Left colon (tissue), 2 donors: ENCODE measurements at regions not wholly inside any gene's neighbourhood (a gene's known extent, or its start where the extent isn't known, plus 50 kb on each side); places are given as distances from the start of the nearest gene placed in this dataset.
"Not testable (repeated sequence)": the region's sequence is repeated elsewhere in the genome, so short reads cannot be mapped to it uniquely, and the experiment has no call there.

ENCODE experiments used
- ATAC-seq: fragments of 200-7000 bp; cut with Tn5 transposase; one replicate; pipeline ENCODE4 v1.9.1; 2020; ENCODE audit warnings: mild to moderate bottlenecking, moderate library complexity
- DNase-seq, 2 donors: peaks; one replicate each; pipeline ENCODE4 v3.0.0-alpha.2; 2020
- intact Hi-C, 2 donors: fragments of 100-400 bp; cut with DNase I in 1 of 2; cut with micrococcal nuclease in 1 of 2; formaldehyde crosslinking; loops; one replicate each; pipeline versions ENCODE4 v1.11.2 to v1.14.0; 2022; cut with DNase I, micrococcal nuclease
- donor health status: DM: no; HTN: no; CAD: no.
- donor health status: DM: yes; HTN: yes; CAD: no.

DNA sequence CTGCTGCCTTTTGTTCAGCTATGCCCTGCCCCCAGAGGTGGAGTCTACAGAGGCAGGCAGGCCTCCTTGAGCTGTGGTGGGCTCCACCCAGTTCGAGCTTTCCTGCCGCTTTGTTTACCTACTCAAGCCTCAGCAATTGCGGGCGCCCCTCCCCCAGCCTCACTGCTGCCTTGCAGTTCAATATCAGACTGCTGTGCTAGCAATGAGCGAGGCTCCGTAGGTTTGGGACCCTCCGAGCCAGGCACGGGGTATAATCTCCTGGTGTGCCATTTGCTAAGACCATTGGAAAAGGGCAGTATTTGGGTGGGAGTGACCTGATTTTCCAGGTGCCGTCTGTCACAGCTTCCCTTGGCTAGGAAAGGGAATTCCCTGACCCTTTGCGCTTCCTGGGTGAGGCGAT, 51.9 kb downstream of the DIPK2A start:
- ATAC-seq, intact Hi-C loops, DNase-seq: not testable (repeated sequence)

DNA sequence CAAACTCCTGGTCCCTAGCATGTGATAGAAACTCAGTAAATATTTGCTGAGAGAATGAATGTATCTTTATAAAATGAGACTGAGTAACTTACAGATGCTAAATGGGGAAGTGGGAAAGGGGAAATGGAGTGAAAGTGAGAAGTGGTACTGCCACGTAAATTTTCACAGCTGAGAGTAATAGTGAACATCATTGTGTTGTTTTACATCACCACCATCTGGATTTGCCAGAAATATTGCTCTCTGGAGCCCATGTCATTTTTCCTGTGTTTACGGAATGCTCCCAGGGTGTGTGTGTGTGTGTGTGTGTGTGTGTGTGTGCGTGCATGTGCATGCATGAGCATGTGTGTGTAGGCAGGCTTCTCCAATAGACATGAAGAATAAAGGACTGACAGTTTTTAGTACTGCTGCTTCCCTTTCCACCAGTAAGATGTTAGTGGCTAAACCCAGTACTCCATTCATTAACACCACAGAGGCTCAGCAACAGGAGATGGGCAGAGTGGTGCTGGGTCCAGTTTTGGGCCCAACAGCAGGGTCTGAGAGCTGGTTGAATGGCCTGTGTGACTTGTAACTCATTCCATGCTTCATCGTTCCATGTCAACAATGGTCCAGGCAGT, 57.3 kb downstream of the DIPK2A start:
- ATAC-seq: no peak
- intact Hi-C loops: no loop called here

DNA sequence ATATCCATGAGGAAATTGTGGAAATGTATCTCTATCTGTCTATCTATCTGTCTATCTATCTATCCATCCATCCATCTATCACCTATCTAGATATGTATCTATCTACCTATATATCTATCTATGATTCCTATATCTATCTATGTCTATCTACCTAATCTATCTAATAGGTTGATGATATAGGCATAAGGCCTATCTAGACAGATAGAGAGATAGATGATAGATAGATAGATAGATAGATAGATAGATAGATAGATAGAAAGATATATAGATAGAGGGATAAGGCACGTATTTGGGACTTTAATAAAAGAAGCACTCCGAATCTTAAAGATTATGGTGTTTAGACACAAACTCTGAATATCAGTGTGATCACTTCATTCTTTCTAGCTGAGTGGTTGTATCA, 58.1 kb downstream of the DIPK2A start:
- intact Hi-C loops: no loop called here
- no peak for ATAC-seq
- no peak for DNase-seq

More for the DNA sequence above, 57.3 kb downstream of the DIPK2A start:
- DNase-seq: no peak

DNA sequence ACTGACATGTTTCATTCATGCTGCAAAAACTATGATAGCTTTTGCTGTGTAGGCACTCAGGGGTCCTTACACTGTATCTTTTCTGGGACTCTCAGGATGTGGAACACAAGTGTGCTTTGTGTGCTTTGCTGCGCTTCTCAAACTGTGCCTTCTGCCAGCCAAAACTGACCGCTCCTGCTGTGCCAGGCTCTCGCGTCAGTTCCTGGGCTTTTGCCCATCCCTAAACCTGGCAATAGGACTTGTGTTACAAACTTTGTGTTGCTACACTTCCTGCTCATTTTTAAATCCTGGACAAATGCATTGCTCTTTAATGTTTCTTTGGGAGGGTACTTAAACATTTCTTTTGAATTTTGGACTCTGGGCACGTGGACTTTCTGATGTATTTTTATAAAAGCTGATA, 60.3 kb downstream of the DIPK2A start:
- intact Hi-C loops: no loop called here
- ATAC-seq (no peak), DNase-seq (peak; percentile 7 to 31)

DNA sequence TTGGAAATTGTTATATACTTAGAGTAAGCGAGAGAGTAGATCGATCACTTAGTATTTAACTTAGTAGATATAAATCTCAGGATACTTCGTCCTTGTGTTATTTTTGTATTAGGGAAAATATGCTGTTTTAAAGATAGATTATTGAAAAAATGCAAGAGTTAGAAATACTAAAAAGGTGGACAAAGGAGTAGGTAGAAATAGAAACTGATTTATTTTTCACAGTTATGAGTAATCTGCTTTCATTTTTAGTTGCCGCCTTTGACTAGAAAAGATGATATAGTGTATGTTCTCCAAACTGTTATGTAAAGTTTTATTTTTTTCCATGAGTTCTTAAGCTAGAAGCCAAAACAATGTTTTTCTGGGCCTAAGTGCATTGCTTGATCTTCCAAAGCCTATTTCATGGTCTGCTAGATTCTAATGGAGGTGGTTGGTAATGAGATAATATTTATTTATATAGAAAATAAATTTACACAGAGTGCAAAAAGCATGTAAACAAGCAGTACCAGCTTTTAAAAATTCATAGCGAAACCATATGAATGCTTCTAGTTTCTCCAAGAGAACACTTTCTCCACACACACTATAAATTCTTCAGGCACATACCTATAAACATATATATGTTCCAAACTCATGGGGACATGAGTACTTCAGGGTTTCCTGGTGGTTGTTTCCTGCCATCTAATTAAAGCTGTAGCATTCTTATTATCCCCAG, 61.1 kb downstream of the DIPK2A start:
- DNase-seq (no peak), ATAC-seq (no peak)
- intact Hi-C loops: no loop called here

DNA sequence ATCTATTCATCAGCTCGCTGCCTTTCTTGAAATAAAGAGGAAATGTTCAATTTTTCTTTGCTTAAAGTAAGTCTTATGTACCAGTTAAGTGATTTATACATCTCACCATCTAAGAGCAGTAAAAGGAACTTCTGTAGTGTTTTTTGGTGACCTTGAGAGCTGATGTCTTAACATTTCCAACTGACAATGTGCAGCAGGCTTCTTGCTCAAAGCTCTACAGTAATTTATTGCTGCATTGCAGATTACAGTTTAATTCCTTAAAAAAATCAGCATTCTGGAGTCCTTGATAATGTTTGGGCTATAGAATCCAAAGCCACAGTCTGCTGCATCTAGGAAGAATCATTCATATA, 61.6 kb downstream of the DIPK2A start:
- DNase-seq (no peak), ATAC-seq (no peak)
- intact Hi-C loops: no loop called here

DNA sequence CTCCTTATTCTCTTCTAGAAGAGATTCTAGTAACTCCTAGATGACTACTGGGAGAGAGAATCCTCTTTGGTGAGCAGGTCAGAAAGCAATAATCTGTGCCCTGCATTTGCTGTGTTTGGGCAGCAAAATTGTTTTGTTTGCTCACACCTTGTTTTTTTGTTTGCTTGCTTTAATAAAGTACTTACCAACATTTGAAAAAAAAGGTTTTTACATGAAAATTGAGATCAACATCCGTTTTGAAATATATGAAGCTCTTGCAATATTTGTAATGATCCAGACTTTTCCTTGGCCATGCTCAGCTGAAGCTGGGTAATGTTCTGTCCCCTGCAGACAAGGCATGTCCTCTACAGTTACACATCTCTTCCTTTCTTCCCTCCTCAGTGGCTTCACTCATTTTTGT, 62.2 kb downstream of the DIPK2A start:
- intact Hi-C loops: no loop called here
- DNase-seq (no peak), ATAC-seq (no peak)

DNA sequence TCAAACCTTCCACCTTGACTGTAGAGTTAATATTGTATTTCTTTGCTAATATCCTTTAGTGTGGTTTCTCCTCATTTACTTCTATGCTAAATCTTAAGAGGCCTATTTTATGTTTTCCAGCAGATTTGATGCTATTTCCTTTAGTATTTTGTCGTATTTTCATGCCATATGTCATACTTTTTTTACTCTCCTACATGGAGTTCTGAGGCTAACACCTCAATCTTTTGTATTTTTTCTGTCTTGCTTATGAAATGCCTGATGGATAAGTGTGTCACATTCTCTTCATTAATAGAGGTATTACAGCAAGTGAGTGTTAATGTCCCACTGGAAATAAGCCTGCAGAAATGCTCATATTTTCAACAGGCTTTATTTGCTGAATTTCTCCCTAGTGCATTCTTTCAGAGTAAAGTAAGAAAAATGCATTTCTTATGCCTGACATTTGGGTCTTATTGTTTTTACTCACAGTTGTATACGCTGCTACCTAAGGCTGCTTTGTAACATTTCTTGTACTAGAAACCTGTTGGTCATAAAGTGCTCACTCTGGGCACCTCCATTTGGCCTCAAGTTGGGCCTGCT, 63.2 kb downstream of the DIPK2A start:
- intact Hi-C loops: no loop called here
- DNase-seq (no peak), ATAC-seq (no peak)

DNA sequence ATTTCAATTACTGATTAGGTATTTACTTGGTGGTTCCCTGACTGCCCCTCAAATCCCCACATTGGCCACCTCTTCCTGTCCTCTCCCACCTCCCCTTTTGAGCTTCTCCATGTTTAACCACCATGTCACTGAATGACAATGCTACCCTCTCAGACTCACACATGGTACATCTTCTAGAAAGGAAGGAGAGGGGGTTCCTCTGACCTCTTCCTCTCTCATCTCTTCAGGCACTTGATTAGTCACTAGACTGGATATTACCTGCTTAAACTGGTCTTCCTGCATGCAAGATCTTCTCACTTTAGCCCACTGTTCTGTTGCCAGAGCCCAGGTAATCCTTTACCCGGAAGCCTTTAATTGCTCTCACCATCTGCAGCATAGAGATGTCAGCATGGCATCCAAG, 64.9 kb downstream of the DIPK2A start:
- intact Hi-C loops: no loop called here
- DNase-seq: no peak
- ATAC-seq: no peak

DNA sequence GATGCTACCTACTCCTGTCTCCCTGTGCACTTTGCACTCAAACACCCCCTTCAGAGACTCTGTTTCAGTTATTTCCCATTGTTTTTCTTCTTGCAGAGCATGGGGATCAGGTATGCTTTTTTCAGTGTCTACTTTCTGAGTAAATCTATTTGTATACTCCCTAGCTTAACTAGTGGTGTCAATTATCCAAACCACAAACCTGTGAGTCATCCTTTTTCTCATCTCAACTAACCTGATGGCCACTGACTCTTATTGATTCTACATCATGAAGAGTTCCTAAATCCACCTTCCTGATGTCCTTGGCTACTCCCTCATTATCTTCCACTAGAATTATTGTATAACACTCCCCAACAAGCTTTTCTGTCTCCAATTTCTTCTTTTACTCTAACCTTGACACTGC, 68.0 kb downstream of the DIPK2A start:
- no peak for DNase-seq
- no peak for ATAC-seq
- intact Hi-C loops: no loop called here

DNA sequence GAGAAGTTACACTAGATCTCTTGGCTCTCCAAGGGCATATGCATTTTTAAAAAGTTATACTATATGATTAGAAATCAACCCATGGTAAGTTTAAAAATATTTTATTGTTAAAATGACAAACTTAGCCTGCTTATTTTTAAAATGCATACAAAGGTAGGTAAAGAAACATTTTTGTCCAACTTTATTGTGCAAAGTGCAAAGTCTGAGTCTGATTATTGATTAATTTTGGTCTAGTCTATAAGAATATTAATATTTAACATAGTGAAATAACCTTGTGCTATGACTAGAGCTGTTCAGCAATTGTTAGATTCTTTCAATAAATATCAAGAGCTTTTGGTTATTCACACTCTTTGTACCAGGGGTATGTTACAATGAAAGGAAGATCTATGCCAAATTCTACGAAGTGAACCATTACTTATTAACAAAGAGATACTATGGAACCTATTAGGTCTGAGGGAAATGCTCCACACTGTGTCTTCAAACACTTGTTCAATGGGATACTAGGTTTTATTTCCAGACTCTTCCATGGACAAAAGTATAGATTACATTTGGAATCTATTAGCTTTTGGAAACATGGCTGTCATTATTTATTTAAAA, 70.4 kb downstream of the DIPK2A start:
- intact Hi-C loops: no loop called here
- DNase-seq (no peak), ATAC-seq (no peak)

DNA sequence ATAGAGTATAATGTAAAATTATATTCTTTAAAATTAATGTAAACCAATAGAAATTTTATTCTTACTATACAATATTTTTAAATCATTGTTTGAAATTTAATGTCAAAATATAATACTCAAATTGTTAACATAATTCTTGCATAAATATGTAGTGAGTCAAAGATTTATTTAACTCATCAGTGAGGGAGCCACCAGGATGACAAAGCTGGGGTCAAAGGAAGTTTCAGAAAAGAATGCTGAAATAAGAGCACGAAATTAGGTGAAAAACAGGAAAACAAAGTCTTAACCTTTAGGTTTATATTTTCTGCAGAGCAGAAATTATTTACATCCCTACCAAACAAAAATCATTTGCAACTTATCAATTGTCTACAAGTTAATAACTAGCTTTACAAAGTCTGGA, 74.1 kb downstream of the DIPK2A start:
- no peak for ATAC-seq
- DNase-seq: no peak
- intact Hi-C loops: no loop called here

DNA sequence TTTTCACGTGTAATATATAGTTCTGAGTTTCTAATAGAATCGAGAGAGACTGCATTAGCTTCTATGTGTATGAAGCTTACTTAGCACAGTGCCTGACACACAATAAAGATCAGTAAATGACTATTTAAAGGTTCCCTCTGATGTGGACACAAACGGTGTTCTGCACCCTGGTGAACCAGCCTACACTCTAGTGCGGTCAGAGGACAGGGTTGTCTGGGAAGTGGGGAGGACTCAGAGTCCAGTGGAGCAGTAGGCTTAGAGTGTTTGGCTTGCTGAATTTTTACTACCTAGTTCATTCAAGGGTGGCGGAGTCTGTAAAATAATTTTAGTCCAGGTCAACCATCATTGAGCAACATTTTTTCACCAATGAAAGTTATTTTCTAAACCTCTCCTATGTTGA, 77.8 kb downstream of the DIPK2A start:
- no peak for ATAC-seq
- intact Hi-C loops: no loop called here
- no peak for DNase-seq

DNA sequence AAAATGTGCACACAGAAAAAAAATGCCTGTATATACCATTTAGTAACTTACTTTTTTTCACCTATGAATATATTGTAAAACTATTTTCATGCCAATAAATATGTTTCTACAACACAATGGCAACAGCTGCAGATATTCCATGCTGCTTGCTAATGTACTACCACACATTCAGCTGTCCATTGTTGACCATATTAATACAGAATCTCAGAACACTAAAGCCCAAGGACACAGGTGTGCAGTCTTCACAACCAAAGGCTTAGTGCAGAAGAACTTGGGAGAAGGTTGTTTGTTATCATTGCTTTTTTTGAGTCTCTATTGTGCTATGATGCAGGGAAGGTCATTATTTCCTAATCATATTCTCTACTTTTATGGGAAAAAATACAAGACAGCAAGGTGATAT, 79.6 kb downstream of the DIPK2A start:
- no peak for DNase-seq
- ATAC-seq: no peak
- intact Hi-C loops: no loop called here

DNA sequence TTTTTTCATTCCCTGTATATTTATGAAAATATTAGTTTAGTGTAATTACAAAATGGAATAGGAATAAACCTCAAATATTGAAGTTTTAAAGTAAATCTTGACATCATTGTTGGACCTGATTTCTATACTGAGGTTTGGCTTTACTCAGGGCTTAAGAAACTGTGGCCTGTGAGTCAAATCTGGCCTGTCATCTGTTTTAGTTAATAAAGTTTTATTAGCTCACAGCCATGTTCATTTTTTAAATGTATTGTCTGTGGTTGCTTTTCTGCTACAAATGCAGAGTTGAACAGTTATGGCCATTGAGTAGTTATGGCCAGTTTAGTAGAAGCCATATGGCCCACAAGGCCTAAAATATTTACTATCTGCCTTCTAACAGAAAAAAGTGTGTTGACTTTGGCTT, 80.7 kb downstream of the DIPK2A start:
- intact Hi-C loops: no loop called here
- ATAC-seq (no peak), DNase-seq (no peak)

DNA sequence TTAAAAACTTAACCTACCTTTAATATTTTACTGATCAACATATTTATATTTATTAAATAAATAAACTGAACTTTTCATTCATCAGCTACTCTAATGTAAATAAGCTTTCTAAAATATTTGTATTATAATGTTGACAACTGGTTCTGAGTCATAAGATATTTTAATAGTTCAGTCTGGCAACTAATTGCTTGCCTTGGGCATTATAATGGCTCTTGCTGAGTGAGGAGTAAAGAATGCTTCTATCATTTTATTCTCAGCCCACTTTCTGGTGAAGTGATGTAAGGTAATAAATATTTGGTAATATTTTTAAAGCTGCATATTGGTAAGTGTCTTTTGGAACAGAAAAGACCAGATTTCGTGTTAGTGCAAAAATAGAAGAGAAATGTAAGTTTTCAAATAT, 81.5 kb downstream of the DIPK2A start:
- DNase-seq (no peak), ATAC-seq (no peak)
- intact Hi-C loops: no loop called here

DNA sequence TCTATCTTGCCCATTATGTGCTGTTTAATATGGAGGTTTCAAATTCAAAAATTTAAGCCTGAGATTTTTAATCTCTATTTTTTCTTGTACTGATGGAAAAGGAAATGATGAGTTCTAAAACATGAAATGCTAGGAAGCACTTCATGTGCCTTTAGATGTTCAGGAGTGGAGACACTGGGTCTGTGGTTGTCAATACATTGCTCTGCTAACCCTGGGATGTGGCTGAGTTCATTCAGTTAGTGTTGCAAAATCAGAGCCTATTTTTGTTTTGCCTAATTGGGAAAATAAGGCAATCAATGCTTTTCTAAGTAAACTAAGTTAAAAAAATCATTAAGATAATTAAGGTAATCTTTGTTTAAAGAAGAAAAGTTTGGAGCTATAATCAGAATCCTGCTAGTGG, 83.1 kb downstream of the DIPK2A start:
- intact Hi-C loops: no loop called here
- ATAC-seq (no peak), DNase-seq (no peak)

DNA sequence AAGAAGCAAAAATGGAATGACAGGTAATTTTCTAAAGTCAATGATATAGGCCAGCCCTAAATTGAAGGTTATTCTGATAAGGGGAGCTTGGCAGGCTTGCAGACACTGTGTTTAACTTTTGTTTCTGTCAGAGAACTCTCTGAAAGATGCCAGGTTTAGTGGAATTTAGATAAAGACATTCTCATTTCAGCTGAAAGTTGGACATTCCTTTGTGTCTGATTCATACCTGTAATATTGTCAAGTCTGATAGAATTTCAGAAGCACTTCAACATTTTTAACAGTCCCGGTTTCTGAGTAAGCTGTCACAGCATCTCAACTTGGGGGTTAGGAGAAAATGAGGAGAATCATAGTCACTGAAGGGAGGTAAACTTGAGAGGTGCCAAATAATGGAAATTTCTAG, 84.0 kb downstream of the DIPK2A start:
- ATAC-seq (no peak), DNase-seq (no peak)
- intact Hi-C loops: no loop called here

DNA sequence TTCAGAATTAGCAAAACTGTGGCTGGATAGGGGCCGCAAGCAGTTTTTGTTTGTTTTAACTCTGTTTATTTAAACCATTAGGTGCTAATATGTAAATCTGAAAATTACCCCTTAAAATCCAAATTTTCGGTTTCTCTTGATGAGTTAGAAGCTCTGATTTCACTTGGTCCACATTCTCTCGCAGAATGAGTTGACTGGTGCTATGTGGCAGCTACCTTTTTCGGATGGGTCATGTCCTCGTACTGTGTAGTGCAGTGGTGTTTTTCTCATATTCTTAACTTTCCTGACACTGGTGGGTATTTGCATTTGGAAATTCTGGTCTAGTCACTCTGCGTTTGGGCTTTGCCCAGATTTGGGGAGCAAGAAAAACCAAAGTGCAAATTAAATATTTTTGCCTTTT, 87.1 kb downstream of the DIPK2A start:
- ATAC-seq: no peak
- DNase-seq: no peak
- intact Hi-C loops: no loop called here

DNA sequence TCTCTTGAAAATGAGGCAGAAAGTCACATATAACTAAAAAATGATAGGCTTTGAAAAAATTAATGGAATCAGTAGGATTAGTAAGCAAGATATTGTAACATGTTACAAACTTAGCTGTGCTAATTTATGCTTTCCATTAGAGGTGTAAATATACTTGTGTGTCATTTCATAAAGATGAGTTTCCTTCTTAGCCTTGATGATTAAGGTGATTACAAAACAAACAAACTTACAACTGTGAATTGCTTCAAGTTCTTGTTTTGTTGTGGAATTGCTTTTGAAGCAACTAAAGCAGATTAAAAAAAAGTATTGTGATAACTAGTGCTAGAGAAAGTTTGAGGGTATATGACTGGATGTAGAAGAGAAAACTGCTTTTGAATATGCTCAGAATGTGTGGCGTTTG, 87.9 kb downstream of the DIPK2A start:
- intact Hi-C loops: no loop called here
- DNase-seq (no peak), ATAC-seq (no peak)

DNA sequence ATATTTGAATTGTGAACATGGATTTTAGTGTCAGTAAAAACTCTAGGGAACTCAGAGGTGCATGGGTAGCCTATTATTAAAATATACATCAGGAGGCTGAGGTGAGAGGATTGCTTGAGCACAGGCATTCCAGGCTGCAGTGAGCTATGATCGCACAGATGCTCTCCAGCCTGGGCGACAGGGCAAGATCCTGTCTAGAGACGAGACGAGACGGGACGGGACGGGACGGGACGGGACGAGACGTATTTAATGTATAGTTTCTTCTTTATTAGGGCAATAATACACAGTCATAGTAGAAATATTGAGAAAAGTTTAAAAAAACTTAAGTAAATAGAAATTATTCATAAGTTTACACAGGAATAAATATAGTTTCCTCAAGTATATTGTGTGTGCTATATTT, 89.3 kb downstream of the DIPK2A start:
- intact Hi-C loops: no loop called here
- no peak for DNase-seq
- no peak for ATAC-seq
